Chondrocyte (in vitro differentiated cells): ENCODE measurements at regions not wholly inside any gene's neighbourhood (a gene's known extent, or its start where the extent isn't known, plus 50 kb on each side); places are given as distances from the start of the nearest gene placed in this dataset.
"Not testable (repeated sequence)": the region's sequence is repeated elsewhere in the genome, so short reads cannot be mapped to it uniquely, and the experiment has no call there.

Experiments
- DNase-seq: peaks from one replicate; pipeline ENCODE4 v3.0.0; 2021; ENCODE audit warnings: mixed read lengths, low spot score
- H3K27ac Mint-ChIP-seq: one replicate; pipeline ENCODE4 v1.8.0; 2021; ENCODE audit warnings: mild to moderate bottlenecking, moderate library complexity, mixed read lengths; ENCODE audit not compliant: unreplicated experiment
- H3K27me3 Mint-ChIP-seq: 2 replicates; pipeline ENCODE4 v1.8.0; 2021; ENCODE audit warnings: low read depth, mixed read lengths
- H3K36me3 Mint-ChIP-seq: 2 replicates; pipeline ENCODE4 v1.8.0; 2021; ENCODE audit warnings: low read depth, mixed read lengths
- H3K4me1 Mint-ChIP-seq: 2 replicates; pipeline ENCODE4 v1.8.0; 2021; ENCODE audit warnings: low read depth, mild to moderate bottlenecking, mixed read lengths
- H3K4me3 Mint-ChIP-seq: one replicate; pipeline ENCODE4 v1.8.0; 2021; ENCODE audit warnings: mild to moderate bottlenecking, moderate library complexity, mixed read lengths; ENCODE audit not compliant: unreplicated experiment
- H3K9me3 Mint-ChIP-seq: 2 replicates; pipeline ENCODE4 v1.8.0; 2021; ENCODE audit warnings: low read depth, mixed read lengths
- CTCF ChIP-seq: fragments of 200-600 bp; sonication (generic); IDR thresholded peaks from 2 replicates; pipeline ENCODE4 v1.5.0; 2021; ENCODE audit warnings: antibody characterized with exemption, mild to moderate bottlenecking, moderate library complexity

DNA sequence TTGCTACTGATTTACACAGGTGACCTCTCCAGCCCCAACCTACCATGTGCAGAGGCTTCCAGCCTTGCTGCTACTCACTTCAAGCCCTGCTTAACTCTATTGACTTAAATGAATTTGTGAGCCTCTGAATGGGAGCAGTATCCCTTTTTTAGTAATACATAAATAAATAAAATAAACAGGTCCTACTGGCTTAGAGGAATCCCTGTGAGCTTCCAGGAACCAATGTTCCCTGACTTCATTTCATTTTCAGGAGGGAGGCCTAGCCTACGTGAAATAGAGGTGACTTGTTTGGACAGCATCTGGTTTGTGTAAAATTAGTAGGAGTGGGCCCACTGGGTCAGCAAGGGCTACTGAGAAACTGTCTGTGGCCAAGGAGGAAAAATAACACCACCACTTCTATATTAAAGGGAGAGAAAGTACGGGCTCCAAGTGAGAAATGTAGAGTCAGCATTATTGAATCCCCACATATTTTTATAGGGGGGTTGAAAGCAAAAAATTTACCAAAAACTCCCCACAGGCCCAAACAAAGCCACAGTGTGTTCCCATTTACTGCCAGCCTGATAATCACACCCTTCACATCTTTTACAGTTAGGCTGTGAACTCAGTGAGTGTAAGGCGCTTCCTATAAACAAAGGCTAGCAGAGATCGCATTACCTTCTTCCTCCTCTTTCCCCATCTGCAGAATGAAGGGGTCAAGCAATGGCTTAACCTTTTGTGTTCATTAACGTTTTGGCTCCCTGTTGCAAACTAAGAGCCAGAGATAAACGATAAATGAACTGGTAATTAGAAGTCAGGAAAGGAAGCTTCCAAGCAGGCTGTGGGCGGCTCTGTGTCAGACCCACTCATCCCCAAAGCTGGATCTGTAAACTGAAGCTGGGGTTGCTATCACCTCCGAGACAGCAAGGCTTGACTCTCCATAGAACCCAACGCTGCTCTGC, 138.8 kb upstream of the LIFR start:
- H3K27ac Mint-ChIP-seq: no peak overlapping the region
- no peak for TF ChIP-seq CTCF
- DNase-seq: no peak

DNA sequence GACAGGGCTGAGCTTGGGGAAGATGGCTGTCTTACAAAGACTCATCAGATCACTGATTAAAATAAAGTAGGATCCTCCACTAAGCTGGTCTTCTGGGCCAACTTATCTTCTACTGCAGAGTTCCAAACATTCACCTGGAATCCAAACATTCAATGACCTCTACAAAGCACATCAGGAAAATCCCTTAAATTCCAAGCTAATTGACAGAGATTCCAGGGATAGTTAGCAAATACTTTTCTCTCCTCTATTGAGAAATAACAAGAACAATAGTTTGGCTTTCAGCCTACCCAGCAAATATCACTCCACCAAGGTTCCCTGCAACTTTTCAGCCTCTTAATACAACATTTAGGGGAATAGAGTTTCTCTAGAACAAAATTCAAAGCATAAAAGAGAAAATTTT, 140.6 kb upstream of the LIFR start:
- DNase-seq: no peak
- no peaks in the 10 kb centered on the region for H3K36me3 Mint-ChIP-seq
- H3K27me3 Mint-ChIP-seq: peaks cover 6% of the 10 kb centered on the region
- TF ChIP-seq CTCF: no peak
- peaks cover 3% of the 10 kb centered on the region for H3K4me1 Mint-ChIP-seq
- H3K9me3 Mint-ChIP-seq: peaks cover 4% of the 10 kb centered on the region
- no peak overlapping the region for H3K27ac Mint-ChIP-seq
- H3K4me3 Mint-ChIP-seq: no peak overlapping the region

More for the DNA sequence above, 138.8 kb upstream of the LIFR start:
- Mint-ChIP-seq H3K4me1 (peaks cover 3% of the 10 kb centered on the region), H3K9me3 (no peaks in the 10 kb centered on the region), H3K36me3 (no peaks in the 10 kb centered on the region), H3K27me3 (no peaks in the 10 kb centered on the region), H3K4me3 (no peak overlapping the region)

- H3K4me1 Mint-ChIP-seq: not testable (repeated sequence)
Measured at GRCh38 chr5:38705529-38705928, 140.3 kb upstream of the OSMR start.

DNA sequence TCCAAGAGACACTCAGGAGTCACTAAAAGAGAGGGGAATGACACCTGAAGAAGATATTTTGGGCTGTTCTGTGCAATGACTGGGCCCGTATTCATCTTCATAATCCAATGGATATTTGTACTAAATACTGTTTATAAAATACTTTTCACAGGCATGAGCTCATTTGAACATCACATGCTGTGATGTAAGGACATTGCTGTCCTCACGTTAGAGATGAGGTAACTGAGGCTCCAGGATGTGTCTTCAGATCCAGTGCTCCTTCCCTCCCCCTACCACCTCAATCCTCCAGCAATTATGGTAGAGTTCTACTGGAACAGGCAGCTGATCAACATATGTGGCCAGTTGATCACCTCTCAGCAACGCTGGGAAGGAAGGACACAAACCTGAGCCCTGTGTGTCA, 139.4 kb upstream of the OSMR start:
- Mint-ChIP-seq H3K36me3 (no peaks in the 10 kb centered on the region), H3K9me3 (peaks cover 4% of the 10 kb centered on the region), H3K4me3 (no peak overlapping the region), H3K27ac (no peak overlapping the region), H3K4me1 (no peaks in the 10 kb centered on the region), H3K27me3 (peaks cover 11% of the 10 kb centered on the region)
- TF ChIP-seq CTCF: no peak
- no peak for DNase-seq

More at GRCh38 chr5:38705529-38705928, 140.3 kb upstream of the OSMR start:
- H3K9me3 Mint-ChIP-seq, DNase-seq, H3K4me3 Mint-ChIP-seq, H3K36me3 Mint-ChIP-seq, H3K27ac Mint-ChIP-seq: not testable (repeated sequence)
- H3K27me3 Mint-ChIP-seq: peaks cover 17% of the 10 kb centered on the region

- Mint-ChIP-seq H3K36me3 (no peaks in the 10 kb centered on the region), H3K4me3 (no peak overlapping the region), H3K9me3 (peaks cover 3% of the 10 kb centered on the region), H3K27me3 (peaks cover 11% of the 10 kb centered on the region), H3K4me1 (no peaks in the 10 kb centered on the region), H3K27ac (no peak overlapping the region)
- no peak for DNase-seq
- TF ChIP-seq CTCF: no peak
Measured at GRCh38 chr5:38707352-38708210, 138.2 kb upstream of the OSMR start.
